NB4 (cell line): ENCODE measurements at regions not wholly inside any gene's neighbourhood (a gene's known extent, or its start where the extent isn't known, plus 50 kb on each side); places are given as distances from the start of the nearest gene placed in this dataset.

Experiments used
- CTCF ChIP-seq: IDR thresholded peaks from one replicate; pipeline ENCODE4 v1.5.1; 2012; ENCODE audit warnings: low read depth, low read length
- POLR2A ChIP-seq: IDR thresholded peaks from 2 replicates; pipeline ENCODE4 v1.6.1; 2011; ENCODE audit warnings: mild to moderate bottlenecking; ENCODE audit not compliant: insufficient read length; ENCODE audit errors: extremely low read depth
- TF ChIP-seq, protein P1 (sequence below): IDR thresholded peaks from 2 replicates; pipeline ENCODE4 v1.6.1; 2011; ENCODE audit warnings: low read depth, low read length

GRCh38 chr11:56808326-56808725 lies 59.8 kb upstream of the OR9G4 start:
- TF ChIP-seq CTCF (no peak), POLR2A (no peak)
- TF ChIP-seq, protein P1, sequence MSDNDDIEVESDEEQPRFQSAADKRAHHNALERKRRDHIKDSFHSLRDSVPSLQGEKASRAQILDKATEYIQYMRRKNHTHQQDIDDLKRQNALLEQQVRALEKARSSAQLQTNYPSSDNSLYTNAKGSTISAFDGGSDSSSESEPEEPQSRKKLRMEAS = no peak
